GM12865 (cell line): ENCODE measurements at regions not wholly inside any gene's neighbourhood (a gene's known extent, or its start where the extent isn't known, plus 50 kb on each side); places are given as distances from the start of the nearest gene placed in this dataset.
A peak's percentile ranks its signal among the peaks of the same experiment; 100 is the strongest.

Experiments used
- DNase-seq: peaks from one replicate; pipeline ENCODE4 v3.0.0; 2010; ENCODE audit warnings: low read depth
- H3K4me3 ChIP-seq: 2 replicates; pipeline ENCODE4 v1.5.1; 2011; ENCODE audit warnings: mild to moderate bottlenecking, low read depth, low read length, control low read depth
- TF ChIP-seq, protein P1 (sequence below): IDR thresholded peaks from 2 replicates; pipeline ENCODE4 v1.5.1; 2011; ENCODE audit warnings: low read length, control low read depth, low read depth, inconsistent platforms; ENCODE audit not compliant: insufficient read depth; ENCODE audit errors: missing control alignments

DNA sequence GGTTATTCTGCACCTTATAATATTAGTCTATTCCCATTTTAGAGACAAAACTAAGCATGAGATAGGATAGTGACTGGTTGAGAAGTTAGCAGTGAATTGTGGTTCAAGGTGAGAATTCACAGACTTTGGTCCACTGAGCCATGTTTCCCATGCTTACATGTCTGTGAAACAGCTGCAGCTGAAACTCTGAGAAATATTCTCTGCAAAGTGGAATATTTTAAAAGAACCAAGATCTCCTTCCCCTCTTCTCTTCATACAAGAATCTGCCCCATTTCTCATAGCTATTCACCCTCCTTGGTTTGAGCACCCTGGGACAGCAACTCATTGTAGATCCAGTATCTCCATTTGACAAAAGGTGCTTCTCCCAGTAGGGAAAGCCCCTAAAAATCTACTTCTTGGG, 70.2 kb upstream of the TMEM170B start:
- peak; percentile 84 for DNase-seq
- TF ChIP-seq, protein P1, sequence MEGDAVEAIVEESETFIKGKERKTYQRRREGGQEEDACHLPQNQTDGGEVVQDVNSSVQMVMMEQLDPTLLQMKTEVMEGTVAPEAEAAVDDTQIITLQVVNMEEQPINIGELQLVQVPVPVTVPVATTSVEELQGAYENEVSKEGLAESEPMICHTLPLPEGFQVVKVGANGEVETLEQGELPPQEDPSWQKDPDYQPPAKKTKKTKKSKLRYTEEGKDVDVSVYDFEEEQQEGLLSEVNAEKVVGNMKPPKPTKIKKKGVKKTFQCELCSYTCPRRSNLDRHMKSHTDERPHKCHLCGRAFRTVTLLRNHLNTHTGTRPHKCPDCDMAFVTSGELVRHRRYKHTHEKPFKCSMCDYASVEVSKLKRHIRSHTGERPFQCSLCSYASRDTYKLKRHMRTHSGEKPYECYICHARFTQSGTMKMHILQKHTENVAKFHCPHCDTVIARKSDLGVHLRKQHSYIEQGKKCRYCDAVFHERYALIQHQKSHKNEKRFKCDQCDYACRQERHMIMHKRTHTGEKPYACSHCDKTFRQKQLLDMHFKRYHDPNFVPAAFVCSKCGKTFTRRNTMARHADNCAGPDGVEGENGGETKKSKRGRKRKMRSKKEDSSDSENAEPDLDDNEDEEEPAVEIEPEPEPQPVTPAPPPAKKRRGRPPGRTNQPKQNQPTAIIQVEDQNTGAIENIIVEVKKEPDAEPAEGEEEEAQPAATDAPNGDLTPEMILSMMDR, result no peak
- H3K4me3 ChIP-seq, result no peak overlapping the region

DNA sequence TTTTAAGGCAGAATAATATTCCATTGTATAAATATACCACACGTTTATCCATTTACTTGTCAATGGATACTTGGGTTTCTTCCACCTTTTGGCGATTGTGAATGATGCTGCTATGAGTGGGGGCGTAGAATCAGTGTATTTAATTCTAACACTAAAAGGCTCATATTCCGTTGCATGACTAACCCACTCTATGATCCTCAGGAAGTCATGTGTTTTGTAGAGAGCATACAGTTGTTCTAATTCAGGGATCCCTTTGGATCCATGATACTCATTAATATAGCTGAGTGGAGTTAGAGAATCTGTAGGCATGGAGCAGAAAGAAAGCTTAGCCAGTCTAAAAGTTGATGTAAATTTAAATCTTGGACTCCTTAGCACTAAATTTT, 74.2 kb upstream of the TMEM170B start:
- TF ChIP-seq, protein P1, result no peak
- no peak overlapping the region for H3K4me3 ChIP-seq
- no peak for DNase-seq

DNA sequence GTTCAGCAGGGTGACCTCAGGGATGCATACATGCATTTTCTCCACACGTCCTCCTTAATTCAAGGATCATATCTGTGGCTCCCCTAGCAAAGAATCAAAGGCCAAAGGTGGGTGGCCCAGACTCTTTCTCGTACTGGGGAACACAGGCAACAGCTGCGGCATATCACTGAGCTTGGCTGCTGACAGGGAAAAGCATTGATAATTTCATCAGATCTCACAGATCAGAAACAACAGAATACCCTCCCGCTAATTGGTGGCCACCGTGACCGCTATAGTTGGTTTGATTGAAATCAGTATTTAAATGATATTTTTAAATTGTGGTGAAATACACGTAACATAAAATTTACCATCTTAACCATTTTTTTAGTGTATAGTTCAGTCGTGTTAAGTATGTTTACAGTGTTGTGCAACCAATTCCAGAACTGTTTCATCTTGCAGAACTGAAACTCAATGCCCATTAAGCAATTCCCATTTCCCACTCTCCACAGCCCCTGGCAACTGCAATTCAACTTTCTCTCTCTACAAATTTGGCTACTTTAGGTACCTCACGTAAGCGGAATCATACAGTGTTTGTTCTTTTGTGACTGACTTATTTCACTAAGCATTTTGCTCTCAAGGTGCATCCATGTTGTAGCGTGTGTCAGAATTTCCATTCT, 74.7 kb upstream of the TMEM170B start:
- TF ChIP-seq, protein P1, result no peak
- H3K4me3 ChIP-seq, result no peak overlapping the region
- no peak for DNase-seq

DNA sequence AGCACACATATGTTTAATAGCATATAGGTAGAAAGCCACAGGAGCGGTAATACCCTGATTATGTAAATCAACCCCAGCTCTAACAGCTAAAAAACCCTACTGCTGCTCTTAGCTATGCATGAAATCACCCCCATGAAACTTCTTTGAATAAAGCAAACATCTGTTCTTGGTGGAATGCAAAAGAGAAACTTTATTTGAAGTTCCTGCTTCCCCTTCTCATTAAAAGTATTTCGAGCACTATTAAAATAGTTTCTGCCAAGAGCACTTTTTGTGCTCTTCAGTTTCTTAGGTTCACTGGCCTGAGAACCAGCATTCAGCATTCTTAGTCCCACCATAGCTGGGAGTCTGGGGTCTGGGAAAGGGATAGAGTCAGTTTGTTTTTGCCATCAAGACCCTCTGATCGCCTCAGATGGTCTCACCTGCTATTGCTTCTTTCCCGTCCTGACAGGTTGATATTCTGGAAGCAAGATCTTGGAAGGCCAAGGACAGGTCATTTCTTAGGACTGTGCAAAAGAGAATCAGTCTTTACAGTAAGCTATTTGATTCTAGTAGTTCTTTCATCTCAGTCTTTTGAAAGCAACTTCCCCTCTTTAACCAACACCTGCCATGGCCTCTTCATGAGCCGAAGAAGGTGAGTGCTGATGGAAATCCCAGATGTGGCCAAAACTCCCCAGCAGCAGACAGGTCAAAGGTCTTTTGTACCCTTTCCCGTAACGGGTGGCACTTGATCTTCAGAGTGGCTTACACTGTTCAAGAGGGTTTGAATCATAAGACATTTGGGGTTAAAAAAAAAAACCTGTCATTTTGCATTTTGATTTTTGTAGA, 76.5 kb upstream of the TMEM170B start:
- H3K4me3 ChIP-seq, result peak overlapping the region; percentile 14
- DNase-seq, result peak; percentile 90
- TF ChIP-seq, protein P1, result no peak

DNA sequence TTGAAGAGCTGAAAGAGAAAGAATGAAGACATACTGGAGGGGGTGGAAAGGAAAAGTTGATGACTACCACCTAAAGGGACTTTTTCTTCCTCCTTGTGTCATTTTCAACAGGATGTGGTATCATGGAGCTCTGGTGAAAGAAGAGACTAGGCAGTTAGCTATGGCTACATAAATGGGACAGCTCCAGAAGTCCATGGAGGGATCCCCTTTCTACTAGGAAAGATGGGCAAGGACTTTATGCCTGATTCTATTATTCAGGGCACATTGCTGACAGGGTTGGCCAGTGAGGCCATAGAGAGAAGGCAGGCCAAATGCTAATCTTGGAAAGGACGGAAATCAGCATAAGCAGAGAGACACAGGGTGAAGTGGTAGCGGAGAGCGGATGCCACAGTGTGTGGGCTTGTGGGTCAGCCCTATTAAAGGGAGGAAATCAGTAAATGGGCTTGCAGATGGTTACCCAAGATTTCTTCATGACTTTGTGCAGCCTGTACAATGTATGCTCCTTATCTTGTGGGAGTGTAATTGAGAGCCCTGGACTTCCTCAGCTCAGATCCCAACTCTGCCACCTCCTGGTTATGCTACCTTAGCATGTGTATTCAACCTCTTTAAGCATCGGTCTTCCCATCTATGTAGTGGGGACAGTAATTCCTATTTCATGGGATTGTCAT, 77.4 kb upstream of the TMEM170B start:
- peak overlapping the region; percentile 10 for H3K4me3 ChIP-seq
- DNase-seq, result peak; percentile 81
- TF ChIP-seq, protein P1, result no peak

DNA sequence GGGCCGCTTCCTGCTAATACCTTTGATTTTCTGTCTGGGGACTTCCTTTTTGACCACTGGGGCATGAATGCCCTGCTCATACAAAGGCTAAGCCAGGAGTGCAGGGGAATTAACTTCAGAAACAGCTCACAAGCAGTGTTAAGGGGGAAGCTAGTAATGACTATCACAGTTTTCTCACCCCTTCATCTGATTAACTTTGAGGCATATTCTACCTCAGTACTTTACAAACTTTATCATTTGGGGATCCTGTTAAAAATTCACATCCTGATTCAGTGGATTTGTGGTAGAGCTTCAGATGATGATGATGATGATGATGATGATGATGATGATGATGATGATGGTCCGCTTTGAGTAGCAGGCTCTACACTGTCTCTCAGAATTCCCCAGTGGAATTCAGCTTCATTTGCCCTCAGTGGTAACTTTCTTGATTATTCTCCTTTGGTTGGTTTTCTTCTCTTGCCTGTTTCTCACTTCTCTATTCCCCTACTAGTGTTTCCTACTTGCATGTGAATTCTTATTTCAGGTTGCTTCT, 78.4 kb upstream of the TMEM170B start:
- TF ChIP-seq, protein P1, result no peak
- peak; percentile 91 for DNase-seq
- H3K4me3 ChIP-seq, result no peak overlapping the region
